GM12873 (cell line): ENCODE measurements at regions not wholly inside any gene's neighbourhood (a gene's known extent, or its start where the extent isn't known, plus 50 kb on each side); places are given as distances from the start of the nearest gene placed in this dataset.

Source experiments
- TF ChIP-seq, protein P1 (sequence below): IDR thresholded peaks from 2 replicates; pipeline ENCODE4 v1.5.1; 2012; ENCODE audit warnings: low read depth, mild to moderate bottlenecking, moderate library complexity, low read length, control low read depth; ENCODE audit not compliant: insufficient read depth; ENCODE audit errors: missing control alignments

DNA sequence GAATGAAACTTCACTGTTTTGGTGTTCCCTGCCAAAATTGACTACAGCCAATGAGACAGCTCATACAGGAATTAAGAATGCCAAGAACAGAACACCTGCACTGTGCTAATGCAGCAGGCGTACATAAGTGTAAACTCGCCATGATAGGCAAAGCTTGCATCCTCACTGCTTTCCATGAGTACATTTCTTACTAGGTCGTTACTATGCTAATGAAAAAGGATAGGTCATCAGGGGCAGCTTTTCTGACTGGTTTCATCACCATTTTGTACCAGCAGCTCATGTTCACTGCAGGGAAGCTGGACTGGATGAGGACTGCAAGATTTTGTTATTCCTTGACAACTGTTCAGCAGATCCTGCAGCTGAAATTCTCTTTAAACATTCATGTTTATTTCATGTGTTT is 1383.8 kb downstream of the EFNB2 start:
- TF ChIP-seq, protein P1, sequence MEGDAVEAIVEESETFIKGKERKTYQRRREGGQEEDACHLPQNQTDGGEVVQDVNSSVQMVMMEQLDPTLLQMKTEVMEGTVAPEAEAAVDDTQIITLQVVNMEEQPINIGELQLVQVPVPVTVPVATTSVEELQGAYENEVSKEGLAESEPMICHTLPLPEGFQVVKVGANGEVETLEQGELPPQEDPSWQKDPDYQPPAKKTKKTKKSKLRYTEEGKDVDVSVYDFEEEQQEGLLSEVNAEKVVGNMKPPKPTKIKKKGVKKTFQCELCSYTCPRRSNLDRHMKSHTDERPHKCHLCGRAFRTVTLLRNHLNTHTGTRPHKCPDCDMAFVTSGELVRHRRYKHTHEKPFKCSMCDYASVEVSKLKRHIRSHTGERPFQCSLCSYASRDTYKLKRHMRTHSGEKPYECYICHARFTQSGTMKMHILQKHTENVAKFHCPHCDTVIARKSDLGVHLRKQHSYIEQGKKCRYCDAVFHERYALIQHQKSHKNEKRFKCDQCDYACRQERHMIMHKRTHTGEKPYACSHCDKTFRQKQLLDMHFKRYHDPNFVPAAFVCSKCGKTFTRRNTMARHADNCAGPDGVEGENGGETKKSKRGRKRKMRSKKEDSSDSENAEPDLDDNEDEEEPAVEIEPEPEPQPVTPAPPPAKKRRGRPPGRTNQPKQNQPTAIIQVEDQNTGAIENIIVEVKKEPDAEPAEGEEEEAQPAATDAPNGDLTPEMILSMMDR: no peak

DNA sequence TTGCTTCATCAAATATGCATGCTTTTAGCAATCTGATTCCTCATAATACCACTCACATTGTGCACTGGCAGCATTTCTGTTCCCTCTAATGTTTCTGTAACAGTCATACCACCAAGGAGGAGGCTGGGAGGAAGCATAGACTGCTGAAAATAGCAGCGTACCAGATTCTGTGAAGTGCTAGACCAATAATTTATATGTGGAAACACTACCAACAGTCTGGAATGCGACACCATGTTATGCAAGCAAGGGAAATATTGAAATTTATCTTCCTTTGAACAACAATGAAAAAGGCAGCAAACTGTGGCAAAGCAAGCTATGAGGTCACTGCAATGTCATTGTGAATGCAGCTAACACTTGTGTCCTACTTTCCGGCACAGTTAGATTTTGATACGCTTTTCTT is 1388.0 kb downstream of the EFNB2 start:
- TF ChIP-seq, protein P1: no peak

DNA sequence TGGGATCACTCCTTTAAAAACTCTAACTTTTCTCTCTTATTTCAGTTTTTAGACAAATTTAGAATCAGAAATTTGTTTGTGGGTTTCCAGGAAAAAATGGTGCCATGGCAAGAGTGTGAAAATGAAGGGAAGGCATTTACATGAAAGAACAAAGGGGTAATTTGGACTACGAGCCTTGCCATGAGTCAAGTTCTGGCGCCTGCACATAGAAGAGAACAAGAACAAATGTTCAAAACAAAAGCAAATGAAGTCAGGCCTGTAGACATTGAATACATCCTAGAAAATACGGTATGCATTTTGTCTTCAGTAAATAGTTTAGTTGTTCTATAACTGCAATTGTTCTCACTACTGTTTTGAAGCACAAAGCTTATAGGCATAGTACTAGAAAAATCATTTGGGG is 1390.5 kb downstream of the EFNB2 start:
- TF ChIP-seq, protein P1: no peak

DNA sequence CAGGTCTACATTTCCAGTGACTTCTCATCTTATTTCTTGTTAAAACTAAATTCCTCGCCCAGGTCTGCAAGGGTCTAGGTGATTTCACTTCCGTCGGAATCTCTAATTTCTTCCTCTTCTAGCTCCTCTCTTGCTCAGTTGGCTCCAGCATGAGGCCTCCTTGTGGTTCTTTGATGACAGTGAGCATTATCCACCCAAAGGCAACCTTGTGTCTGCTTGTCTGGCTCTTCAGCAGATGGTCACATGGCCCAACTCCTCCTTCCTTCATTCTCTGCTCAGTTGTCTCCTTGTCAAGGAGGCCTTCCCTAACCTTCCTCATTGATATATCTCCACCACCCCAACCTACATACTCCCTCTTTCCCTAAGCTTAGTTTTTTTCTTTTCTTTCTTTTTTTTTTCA is 1391.4 kb downstream of the EFNB2 start:
- TF ChIP-seq, protein P1: no peak

DNA sequence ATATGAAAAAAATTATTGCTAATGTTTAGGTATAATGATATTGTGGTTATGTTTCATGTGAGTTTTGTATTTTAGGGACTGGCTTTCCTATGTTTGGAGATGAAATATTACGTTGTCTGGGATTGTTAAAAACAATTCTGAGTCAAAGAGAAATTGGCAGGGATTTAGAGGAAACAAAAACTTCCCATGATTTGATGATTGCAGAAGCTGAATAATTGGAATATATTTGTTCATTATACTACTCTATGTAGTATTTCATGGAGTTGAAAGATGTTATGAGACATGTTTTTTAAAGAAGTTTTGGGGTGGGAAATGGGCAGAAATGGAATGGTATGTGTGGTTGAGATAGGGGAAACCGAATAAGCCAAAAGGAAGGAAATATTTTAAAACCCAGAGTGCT is 1392.9 kb downstream of the EFNB2 start:
- TF ChIP-seq, protein P1: no peak

DNA sequence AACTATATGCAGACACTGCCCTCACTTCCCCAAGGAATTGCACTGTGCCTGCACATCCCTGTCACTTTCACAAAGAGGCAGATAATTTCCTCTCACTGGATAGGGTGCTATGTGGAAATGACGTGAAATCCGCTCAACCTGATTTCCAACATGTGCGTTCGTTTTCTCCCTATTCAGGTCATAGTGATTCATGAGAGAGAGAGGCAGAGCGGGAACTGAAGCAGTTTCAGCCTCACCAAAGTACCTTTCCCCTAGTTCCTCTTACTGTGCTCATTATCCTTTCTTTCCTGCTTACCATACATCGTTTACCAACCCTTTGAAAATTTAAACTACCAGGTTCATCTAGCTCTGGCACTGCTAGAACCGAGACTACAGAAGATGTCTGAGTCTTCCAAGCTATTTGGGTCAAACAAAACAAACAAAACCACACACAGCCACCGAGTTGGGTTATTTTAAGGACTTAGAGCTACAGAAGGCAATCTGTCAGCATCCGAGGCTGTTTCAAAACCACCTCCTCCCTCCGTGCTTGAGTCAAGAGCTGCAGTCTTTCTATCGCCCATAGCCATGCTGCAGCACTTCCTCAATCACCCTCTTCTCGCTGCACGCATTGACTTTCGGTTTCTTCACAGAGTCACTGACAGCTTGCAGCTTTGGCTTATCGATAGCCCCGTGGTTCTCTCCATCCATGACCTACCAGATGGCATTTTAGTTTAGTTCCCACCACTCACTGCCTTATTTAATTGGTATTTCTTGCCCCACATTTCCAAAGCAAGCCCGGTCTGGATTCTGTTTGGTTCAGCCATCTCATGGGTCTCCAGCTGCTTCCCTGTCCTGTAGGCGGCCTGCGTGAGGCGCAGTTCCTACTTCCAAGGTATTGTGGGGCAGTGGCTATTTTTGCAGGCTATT is 1395.8 kb downstream of the EFNB2 start:
- TF ChIP-seq, protein P1: peak; percentile 55

DNA sequence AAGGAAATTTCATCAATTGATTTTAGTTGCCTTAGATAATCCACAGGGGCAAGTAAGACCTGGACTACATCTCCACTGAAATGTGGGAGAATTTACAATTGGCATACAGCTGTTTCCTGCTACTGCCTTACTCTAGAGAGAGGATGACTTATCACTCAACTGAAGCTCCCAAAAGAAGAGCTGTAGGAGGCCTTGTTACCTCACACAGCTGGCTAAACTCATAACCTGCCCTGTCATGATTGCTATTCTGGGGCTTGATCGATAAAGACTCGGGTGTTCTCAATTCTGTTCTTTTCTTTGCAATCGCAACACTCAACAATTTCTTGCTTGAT is 1396.4 kb downstream of the EFNB2 start:
- TF ChIP-seq, protein P1: no peak
